ENCODE measurements at regions not wholly inside any gene's neighbourhood (a gene's known extent, or its start where the extent isn't known, plus 50 kb on each side); places are given as distances from the start of the nearest gene placed in this dataset.

DNA sequence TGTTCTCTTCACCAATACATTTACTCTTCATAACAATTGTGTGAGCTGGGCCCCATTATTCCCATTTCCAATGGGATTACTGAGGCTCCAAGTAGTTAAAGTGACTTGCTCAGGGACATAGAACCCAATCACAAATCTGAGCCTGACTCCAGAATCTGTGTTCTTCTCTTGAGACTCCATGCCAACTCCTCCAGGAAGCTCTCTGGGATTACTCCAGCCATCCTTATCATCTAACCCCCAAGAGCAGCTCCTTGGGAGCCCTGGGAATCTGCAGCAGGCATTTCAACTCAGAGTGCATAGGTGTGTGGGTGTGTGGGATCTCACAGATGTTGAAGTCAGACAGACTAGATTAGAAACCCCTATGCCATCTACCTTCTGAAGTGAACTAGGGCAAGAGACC, 131.4 kb upstream of the BOD1 start (continued):
- TF ChIP-seq, protein P1, sequence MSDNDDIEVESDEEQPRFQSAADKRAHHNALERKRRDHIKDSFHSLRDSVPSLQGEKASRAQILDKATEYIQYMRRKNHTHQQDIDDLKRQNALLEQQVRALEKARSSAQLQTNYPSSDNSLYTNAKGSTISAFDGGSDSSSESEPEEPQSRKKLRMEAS (IDR thresholded peaks at IDR 0.05), result no peak
- TF ChIP-seq SAP30 (IDR thresholded peaks at IDR 0.05; ENCODE audit: insufficient read depth, insufficient replicate concordance, low read length) (no peak), ZNF274 (IDR thresholded peaks at IDR 0.05; ENCODE audit: borderline replicate concordance, extremely low read depth, low read length) (no peak), FOSL1 (IDR thresholded peaks at IDR 0.05; ENCODE audit: insufficient read depth, low read depth, low read length) (no peak), EZH2 (IDR thresholded peaks at IDR 0.05; ENCODE audit: low read depth, low read length, severe bottlenecking) (no peak), POU5F1 (IDR thresholded peaks at IDR 0.05; ENCODE audit: low read depth, low read length) (no peak)
